Endothelial cell (in vitro differentiated cells): ENCODE measurements at regions not wholly inside any gene's neighbourhood (a gene's known extent, or its start where the extent isn't known, plus 50 kb on each side); places are given as distances from the start of the nearest gene placed in this dataset.

Source experiments
- DNase-seq: peaks from one replicate; pipeline ENCODE4 v3.0.0; 2021; ENCODE audit warnings: low spot score
- H3K27ac Mint-ChIP-seq: one replicate; pipeline ENCODE4 v1.8.0; 2021; ENCODE audit warnings: mixed read lengths, inconsistent platforms; ENCODE audit not compliant: unreplicated experiment
- H3K27me3 Mint-ChIP-seq: one replicate; pipeline ENCODE4 v1.8.0; 2021; ENCODE audit warnings: mild to moderate bottlenecking, moderate library complexity, mixed read lengths, inconsistent platforms; ENCODE audit not compliant: unreplicated experiment
- H3K36me3 Mint-ChIP-seq: one replicate; pipeline ENCODE4 v1.8.0; 2021; ENCODE audit warnings: mild to moderate bottlenecking, low read depth, mixed read lengths, inconsistent platforms; ENCODE audit not compliant: unreplicated experiment
- H3K4me1 Mint-ChIP-seq: one replicate; pipeline ENCODE4 v1.8.0; 2021; ENCODE audit warnings: mild to moderate bottlenecking, mixed read lengths, inconsistent platforms; ENCODE audit not compliant: unreplicated experiment
- H3K4me3 Mint-ChIP-seq: one replicate; pipeline ENCODE4 v1.8.0; 2021; ENCODE audit warnings: mild to moderate bottlenecking, mixed read lengths, inconsistent platforms; ENCODE audit not compliant: unreplicated experiment
- H3K9me3 Mint-ChIP-seq: one replicate; pipeline ENCODE4 v1.8.0; 2021; ENCODE audit warnings: mixed read lengths, inconsistent platforms; ENCODE audit not compliant: unreplicated experiment
- TF ChIP-seq, protein P1 (sequence below): fragments of 200-600 bp; sonication (generic); IDR thresholded peaks from one replicate; pipeline ENCODE4 v1.5.0; 2021; ENCODE audit warnings: antibody characterized with exemption; ENCODE audit not compliant: unreplicated experiment

GRCh38 chr1:38448893-38449292, 402.3 kb upstream of the POU3F1 start:
- DNase-seq: no peak
- Mint-ChIP-seq H3K4me1 (no peaks in the 10 kb centered on the region), H3K4me3 (no peak overlapping the region), H3K36me3 (no peaks in the 10 kb centered on the region), H3K9me3 (no peaks in the 10 kb centered on the region), H3K27ac (no peak overlapping the region), H3K27me3 (no peaks in the 10 kb centered on the region)
- TF ChIP-seq, protein P1, sequence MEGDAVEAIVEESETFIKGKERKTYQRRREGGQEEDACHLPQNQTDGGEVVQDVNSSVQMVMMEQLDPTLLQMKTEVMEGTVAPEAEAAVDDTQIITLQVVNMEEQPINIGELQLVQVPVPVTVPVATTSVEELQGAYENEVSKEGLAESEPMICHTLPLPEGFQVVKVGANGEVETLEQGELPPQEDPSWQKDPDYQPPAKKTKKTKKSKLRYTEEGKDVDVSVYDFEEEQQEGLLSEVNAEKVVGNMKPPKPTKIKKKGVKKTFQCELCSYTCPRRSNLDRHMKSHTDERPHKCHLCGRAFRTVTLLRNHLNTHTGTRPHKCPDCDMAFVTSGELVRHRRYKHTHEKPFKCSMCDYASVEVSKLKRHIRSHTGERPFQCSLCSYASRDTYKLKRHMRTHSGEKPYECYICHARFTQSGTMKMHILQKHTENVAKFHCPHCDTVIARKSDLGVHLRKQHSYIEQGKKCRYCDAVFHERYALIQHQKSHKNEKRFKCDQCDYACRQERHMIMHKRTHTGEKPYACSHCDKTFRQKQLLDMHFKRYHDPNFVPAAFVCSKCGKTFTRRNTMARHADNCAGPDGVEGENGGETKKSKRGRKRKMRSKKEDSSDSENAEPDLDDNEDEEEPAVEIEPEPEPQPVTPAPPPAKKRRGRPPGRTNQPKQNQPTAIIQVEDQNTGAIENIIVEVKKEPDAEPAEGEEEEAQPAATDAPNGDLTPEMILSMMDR: no peak

GRCh38 chr1:38446936-38447335, 400.3 kb upstream of the POU3F1 start:
- Mint-ChIP-seq H3K27me3 (no peaks in the 10 kb centered on the region), H3K4me3 (no peak overlapping the region), H3K4me1 (no peaks in the 10 kb centered on the region), H3K36me3 (no peaks in the 10 kb centered on the region), H3K27ac (no peak overlapping the region), H3K9me3 (no peaks in the 10 kb centered on the region)
- no peak for DNase-seq
- TF ChIP-seq, protein P1: no peak

- no peaks in the 10 kb centered on the region for H3K9me3 Mint-ChIP-seq
Observed at GRCh38 chr1:38444770-38445442, 398.3 kb upstream of the POU3F1 start.

GRCh38 chr1:38444311-38444710, 397.7 kb upstream of the POU3F1 start:
- TF ChIP-seq, protein P1: no peak
- Mint-ChIP-seq H3K9me3 (no peaks in the 10 kb centered on the region), H3K27me3 (no peaks in the 10 kb centered on the region), H3K27ac (no peak overlapping the region), H3K4me1 (no peaks in the 10 kb centered on the region), H3K36me3 (no peaks in the 10 kb centered on the region), H3K4me3 (no peak overlapping the region)
- DNase-seq: no peak

More at GRCh38 chr1:38444770-38445442, 398.3 kb upstream of the POU3F1 start:
- Mint-ChIP-seq H3K4me3 (no peak overlapping the region), H3K36me3 (no peaks in the 10 kb centered on the region), H3K27ac (no peak overlapping the region), H3K4me1 (no peaks in the 10 kb centered on the region), H3K27me3 (no peaks in the 10 kb centered on the region)
- no peak for DNase-seq
- TF ChIP-seq, protein P1: no peak

DNA sequence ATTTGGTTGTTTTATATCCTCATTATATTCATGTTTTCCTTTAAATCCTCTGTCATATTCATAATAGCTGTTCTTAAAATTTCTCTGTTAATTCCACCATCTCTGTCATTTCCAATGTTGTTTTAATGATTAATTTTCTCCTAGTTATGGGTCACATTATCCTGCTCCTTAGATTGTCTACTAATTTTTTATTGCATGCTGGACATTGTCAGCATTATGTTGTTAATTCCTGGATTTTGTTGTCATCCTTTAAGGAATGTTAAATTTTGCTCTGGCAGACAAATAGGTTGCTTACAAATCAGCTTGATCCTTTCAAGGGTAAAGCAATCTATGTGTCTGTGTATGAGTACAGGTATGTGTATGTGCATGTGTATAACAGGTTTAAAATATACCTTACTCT, 393.8 kb upstream of the POU3F1 start:
- Mint-ChIP-seq H3K4me3 (no peak overlapping the region), H3K9me3 (no peaks in the 10 kb centered on the region), H3K4me1 (no peaks in the 10 kb centered on the region), H3K27me3 (no peaks in the 10 kb centered on the region), H3K27ac (no peak overlapping the region), H3K36me3 (no peaks in the 10 kb centered on the region)
- no peak for DNase-seq
- TF ChIP-seq, protein P1: no peak
